ENCODE measurements at regions not wholly inside any gene's neighbourhood (a gene's known extent, or its start where the extent isn't known, plus 50 kb on each side); places are given as distances from the start of the nearest gene placed in this dataset.

DNA sequence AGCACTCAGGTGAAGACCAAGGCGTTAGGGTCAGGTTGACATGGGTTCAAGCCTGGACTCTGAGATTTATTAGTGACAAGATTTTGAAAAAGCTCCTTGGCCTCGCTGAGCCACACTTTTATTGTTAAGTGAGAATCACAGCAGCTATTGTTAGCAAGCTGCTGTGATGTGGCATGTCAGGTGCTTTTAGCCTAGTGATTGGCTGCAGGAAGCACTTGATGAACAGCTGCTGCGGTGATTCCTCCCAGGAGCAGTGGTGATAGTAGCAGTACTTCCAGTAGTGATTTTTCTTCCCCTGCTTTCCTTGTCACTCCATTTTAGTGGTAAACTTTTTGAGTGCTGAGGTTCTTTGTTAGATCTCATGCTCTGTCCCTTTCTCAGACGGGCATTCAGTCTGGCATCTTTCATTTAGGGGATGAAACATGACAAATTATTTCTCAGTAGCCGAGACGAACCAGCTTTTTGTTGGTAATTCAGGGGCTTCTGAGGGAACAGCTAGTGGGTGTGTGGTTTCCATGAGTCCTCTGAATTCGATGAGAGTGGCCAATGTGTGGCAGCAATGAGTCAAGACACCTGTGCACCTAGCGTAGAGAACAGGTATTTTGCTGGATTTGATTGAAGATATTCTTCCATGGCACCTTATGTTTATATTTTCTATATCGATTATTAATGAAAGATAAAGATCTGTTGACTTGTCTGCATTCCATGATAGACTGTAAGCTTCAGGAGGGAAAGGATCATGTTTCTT is 696.7 kb downstream of the DHX35 start:
- no peak for DNase-seq

DNA sequence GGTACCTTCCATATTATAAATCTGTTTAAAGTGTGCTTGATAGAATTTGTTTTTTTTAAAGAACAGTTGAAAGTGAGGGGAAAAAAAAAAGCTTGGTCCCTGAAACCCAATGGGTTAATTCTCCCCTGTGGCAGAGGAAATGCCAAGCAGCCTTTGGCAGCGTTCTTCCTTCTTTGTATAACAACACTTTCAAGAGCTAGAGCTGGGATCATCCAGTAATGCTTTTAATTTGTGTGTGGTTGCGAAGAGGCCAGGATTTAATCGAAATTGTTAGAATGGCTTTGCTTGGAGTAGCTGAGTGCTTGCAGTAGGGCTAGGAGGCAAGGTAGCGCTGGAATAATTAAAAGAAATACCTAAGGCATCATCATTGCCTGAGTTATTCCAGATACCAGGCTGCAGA is 692.0 kb downstream of the DHX35 start:
- no peak for DNase-seq

DNA sequence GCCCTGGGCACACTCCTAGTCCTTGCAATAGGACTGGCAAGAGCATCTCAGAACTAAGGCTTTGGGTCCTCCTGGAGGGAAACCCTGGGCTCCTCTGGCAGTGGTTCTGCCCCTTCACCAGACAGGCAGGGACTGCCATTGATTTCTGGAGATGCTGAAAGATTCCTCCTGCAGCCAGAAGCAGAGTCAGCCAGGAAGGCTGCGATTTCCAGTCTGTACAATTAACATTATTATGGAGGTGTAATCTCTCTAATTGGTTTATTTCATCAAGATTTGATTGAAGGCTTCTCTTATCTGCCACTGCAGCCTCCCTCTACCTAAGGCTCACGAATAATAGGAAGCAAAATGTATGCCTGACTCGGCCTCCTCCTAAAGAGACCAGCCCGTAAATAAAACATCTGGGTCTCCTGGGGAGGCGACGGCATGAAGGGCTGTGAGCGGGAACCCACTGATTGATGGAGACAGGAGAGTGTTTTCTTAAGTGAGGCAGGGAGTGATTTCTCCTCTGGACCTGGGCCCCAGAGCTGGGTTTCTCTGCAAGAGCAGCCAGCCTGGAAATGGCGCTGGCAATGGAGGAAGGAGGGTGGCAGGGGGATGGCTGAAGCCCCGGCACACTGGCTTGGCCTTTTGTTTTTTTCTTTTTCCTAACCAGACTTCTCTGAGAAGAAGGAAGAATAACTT is 689.6 kb downstream of the DHX35 start:
- no peak for DNase-seq

DNA sequence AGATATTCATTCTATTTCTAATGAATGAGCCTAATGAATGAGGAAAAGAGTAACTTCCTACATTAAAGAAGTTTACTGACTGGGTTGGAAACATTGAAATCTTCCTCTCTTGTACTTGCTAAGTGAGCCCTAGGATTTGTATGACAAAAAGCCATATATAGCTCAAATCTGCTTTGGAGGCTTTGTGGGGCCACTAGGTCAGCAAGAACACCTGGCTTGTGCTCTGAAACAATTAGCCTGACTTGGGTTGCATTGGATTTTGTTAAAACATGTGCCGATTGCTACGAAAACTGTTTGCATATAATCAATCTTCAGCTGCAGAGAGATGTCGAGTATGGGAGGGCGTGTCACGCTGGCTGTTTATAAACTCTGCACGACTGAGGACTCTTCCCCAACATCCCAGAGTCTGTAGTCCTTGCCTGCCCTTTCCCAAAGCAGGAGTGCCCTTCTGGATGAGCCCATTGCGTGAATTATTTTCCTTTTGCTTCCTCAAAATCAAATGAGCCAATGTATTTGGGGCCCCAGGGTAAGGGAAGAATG is 684.8 kb downstream of the DHX35 start:
- no peak for DNase-seq

DNA sequence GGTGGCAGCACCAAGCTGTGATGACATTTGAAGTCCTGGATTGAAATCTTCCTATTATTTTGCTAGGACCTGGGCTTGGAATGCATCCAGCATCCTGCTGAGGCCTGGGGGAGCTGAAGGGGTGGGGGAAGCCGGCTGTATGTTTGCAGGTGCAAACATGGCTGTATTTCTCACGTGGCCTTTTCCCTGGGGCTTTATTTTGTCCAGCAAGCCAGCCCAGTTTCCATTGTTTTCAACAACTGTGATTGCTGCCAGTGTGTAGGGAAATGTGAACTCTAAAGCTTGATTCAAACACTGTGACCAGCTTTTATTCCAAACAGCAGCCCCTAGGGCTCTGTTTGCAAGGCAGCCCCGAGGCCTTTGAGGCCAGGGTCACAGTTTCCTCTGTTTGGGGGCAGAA is 683.0 kb downstream of the DHX35 start:
- no peak for DNase-seq

DNA sequence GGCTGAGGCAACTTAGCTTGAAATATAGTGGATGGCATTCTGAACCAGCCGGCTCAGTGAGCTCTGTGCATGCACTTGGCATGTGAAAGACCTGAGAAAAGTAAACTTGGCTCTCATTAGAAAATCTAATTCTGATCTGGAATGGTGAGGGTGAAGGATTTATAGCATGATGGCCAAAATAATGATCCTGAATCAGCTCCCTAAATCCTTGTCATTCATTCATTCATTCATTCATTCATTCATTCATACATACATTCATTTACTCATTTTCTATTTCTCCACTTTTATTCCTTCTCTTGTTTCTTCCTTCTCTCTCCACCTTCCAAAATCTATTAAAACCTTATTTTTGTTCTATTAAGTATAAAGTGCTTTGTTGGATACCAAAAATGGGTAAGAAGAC is 681.1 kb downstream of the DHX35 start:
- DNase-seq, result no peak

DNA sequence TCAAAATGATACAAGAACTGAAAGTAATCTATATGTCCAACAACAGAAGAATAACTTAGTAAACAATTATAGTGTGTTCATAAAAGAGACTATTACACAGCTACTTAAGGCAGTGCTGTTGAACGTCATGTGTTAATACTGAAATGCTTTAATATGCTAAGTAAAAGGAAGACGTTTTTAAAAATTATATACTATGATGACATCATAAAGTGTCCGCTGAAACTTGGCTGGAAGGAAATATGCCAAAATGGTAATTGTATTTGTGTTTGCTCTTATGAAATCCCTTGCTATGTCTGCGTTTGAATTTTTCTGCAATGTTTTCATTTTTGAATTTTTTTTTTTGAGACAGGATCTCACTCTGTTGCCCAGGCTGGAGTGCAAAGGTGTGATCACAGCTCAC is 679.3 kb downstream of the DHX35 start:
- DNase-seq, result no peak

DNA sequence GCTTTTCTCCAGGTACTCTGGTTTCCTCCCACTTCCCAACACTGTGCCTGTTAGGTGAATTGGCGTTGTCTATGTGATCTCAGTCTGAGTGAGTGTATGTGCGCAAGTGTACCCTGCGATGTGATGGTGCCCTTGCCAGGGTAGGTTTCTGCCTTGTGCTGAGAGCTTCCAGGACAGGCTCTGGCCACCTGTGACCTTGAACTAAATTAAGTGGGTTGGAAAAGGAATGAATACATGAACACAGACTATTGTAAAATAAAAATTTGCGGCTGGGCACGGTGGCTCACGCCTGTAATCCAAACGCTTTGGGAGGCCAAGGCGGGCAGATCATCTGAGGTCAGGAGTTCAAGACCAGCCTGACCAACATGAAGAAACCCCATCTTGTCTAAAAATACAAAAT is 678.0 kb downstream of the DHX35 start:
- no peak for DNase-seq

DNA sequence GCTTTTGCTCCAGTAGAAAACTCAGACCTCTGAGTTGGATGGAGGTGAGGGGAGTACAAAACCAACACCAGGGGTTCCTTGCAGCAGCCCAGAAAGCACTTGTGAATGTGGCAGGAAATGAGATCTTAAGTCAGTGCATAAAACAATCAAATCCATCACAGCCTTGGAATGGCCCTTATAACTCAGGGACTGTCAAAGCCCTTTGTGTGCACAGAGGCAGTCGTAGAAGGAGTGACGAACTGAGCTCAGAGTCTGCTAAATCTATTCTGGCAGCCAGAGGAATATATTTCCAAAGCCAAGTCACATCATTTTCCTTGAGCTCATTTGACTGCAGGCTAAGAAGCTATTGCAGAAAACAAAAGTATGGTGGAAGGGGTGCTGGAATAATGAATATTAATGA is 676.6 kb downstream of the DHX35 start:
- no peak for DNase-seq

DNA sequence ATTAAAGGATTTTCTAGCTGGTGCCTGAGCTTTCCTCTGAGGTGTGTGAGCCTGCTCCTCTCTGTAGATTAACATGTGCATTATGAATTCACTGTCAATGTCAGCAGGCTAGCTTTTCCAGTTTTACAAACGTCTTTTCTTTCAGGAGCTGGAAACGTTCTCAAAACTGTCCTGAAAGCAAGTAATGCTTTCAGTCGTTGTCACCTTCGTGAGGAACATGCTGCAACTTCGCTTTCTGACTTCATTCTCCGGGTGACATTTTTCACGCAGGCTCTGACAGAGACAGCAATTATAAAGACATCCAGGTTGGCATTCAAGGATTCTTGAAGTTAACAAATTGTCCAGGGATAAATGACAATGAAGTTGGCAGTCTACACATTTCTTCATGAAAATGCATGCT is 671.5 kb downstream of the DHX35 start:
- DNase-seq, result no peak

DNA sequence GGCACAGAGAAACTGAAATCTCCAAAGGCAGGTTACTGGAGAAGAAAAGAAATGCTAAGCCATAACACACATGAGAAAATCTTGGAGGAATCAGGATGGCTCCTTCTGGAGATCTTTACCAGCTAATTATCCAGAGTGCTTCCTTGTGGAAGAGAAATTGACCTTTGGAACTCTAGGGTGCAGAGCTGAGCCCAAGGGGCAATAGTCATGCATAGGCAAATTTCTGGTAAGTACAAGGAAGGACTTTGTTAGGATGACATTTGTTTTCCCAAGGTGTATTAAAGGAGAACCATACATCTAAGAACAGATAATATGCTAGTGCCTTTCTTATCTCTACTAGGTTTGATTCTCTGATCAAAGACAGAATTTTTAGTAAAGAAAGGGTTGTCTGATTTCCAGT is 670.6 kb downstream of the DHX35 start:
- DNase-seq, result no peak

DNA sequence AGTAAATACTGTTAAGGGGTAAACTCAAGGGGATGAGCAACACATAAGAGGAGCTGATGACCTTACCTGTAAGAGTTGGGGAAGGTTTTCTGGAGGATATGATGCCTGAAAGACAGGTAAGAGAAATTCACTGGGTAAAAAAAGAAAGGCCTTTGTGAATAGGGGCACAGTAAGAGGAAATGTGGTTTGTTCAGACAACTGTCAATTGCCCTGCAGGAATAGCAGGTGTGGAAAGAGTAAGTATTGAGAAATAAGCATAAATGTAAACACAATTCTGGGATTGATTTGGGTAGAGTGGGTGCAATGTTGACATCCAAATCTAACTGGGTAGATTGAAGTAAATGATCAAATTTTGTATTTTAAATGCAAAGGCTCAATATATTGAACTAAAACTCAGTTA is 670.0 kb downstream of the DHX35 start:
- no peak for DNase-seq

DNA sequence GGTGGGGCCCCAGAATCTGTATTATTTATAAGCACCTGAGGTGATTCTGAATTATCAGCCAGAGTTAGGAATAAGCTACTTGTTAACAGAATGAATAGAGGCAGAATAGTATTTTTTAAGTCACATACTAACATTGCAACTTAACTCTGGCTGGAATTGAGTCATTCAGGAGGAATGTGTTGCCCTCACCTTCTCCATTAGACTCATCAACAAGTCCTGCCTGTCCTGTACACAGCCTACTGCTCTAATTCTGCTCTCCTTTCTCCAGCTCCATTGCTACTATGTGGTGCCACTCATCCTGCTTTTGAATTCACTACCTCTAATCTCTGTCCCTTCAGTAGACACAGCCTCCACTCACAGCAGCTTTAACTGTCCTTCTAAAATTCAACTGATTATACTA is 669.4 kb downstream of the DHX35 start:
- DNase-seq, result no peak

DNA sequence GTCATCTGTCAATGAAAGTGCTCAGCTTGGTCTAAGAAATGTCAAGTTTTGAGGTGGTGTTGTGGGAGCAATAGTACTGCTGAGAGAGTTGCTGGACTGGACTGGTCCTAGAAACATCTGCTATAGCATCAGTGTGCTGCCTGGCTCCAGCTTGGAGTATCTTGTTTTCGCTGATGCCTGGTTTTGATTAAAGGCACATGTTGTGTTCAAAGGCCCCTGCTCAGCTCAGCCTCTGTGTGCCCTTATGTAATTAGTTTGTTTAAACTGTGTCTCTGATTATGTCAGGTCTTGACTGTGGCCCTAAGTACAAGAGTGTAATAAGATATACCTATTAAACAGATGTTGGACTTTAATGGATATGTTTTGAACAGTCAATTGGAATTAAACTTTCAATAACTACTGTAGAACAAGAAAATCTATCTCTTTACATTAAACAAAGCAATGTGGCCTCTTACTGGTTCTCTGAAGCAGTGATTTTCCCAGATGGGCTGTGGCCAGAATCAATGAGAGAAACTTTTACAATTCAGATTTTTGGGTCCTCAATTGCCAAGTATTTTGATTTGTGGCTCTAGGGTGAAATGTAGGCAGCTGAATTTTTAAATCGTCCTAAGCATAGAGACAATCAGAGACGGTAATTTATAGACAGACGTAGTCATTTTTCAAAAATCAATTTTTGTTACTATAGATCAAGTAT is 668.2 kb downstream of the DHX35 start:
- no peak for DNase-seq

DNA sequence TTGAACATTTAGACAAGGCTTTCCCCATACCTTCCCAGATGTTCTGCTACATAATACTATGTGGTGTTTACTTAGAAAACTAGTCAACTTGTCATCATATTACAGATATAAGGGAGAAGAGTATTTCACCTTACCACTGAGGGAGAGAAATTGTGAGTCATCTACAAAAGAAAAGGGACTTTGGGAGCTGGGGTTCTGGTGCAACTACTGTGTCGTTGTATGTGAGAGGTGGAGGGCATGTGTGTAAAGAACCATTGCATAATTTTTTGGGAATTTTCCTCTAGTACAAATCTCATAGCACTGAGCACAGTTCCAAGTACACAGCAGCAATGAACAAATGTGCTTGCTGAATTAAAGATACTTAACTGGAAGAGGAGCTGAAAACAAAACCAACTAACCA is 665.6 kb downstream of the DHX35 start:
- DNase-seq, result no peak

DNA sequence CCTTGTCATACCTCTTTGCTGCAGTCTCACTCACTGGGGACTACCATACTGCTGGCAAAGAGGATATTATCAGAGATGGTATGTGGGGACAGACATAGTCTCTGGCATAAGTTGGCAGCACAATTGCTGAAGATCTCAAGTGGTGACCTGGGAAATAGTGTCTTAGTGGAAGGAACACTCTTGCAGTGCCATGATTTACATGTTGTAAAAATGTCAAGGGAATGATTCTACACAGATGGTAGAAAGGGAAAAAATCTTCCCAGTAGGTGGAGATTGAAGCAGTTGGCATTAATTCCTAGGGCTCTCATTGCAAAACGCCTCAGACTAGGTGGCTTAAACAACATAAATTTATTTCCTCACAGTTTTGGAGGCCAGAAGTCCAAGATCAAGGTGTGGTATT is 662.2 kb downstream of the DHX35 start:
- DNase-seq, result no peak

DNA sequence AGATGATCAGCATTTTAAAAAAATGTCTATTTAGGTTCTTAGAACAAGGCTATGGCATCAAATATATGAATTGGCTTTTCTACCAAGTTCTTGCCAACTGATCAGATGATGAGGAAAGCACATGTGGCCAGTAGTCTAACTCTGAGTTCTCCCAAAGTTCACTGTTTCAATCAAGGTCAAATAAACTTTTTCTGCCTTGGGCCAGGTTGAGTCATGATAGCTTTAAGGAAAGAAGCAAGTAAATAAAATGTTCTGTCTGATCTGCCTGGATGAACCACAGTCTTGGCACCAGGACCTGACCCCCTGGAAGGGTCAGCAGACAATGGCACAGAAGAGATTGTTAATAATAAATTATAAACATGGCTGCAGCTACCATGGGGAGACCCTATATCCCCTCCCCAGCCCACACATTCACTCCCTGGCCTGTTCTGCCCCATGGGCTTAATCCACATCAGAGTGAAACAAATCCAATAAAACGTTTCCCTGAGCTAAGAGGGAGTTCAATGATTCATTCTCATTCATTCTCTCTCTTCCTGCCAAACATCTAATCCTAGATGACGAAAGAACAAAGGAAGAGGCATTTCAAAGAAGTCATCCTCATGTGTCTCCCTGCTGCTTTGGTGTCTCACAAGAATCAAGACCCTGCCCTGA is 661.6 kb downstream of the DHX35 start:
- no peak for DNase-seq

DNA sequence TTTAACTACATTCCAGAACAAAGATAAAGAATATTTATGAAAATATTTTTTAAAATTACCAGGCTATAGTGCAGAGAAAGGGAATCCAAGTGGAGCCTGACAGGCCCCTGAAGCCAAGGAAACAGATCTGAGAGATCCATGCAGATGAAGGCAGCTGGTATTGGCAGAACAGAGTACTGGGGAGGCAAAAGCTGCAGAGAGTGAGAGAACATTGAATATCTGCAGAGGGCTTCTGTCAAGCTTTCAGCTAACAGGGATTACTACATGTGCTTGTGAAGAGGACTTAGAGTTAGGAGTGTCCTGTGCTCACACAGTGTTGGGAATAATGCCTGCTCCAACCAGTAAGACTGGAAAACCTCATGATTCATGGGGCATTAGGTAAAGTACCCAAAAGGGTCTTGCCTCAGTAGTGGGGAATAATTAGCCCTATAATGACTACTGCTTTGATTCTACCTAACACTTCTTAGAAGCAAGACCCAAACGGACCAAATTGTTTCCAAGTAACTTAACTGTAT is 657.2 kb downstream of the DHX35 start:
- no peak for DNase-seq

DNA sequence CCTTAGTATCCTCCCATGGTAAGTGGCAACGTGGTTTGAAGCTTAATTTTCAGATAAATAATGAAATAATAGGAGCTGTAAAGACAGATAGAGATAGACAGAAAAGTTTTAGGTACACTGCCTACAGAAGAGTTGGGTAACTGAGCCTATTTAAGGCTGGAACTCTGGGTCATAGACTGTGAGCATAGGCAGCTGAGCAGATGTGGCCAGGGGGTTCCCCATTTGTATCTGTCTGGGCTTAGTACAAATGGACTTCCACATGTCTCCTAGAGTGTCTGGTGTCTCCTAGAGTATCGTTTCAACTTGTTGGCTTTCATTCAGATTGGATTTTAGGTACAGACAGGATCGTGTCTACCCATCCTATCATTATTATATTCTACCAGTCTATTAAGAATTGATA is 649.8 kb downstream of the DHX35 start:
- DNase-seq, result no peak

DNA sequence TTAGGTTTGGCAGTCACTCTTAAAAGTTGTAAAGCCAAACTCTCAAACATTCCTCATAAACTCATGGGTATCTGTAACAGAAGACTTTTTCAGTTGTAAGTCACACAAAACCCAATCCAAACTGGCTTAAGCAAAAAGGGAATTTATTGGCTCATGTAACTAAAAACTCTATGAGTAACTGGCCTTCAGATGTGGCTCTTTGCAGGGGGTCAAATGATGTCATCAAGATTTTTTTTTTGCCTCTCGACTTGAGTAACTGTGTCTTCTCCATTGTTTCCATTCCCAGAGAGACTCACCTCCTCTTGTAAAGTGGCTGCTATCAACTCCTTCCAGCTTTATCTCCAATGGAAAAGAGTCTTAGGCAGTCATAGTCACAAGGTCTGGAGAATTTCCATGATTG is 645.0 kb downstream of the DHX35 start:
- no peak for DNase-seq

DNA sequence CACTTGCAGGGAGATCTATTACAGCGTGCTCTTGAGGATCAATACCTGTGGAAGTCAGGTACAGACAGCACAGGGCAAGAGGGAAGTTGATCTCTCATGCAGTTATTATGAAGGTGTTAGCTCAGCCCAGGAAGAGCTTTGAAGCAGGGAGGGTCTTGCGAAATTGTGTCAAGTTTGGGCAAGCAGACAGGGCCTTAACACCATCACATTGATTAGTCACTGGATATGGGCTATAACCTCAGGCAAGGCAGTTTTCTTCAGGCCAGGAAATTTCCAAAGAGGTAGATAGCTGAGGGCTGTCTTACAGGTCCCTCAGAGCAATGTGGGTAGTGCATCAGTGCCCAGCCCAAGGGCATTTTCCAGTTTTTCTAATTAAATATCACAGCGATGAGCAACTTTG is 643.8 kb downstream of the DHX35 start:
- DNase-seq, result no peak

DNA sequence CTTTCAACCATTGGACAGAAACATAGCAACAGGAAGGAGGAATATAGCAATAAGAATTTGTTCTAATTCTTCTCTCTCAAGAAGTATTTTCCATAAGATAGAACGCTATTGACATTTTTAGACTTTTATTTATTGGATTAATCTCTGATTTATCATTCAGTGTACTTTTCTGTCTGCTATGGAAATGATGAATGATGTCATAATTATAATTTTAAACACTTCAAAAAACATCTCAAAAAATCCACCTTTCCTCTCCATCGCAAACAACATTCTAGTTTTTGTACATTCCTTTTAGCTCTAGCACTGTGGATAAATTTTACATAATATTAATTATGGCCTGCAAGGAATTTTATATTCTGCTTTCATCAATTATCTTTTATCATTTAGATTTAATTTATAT is 643.2 kb downstream of the DHX35 start:
- DNase-seq, result no peak

DNA sequence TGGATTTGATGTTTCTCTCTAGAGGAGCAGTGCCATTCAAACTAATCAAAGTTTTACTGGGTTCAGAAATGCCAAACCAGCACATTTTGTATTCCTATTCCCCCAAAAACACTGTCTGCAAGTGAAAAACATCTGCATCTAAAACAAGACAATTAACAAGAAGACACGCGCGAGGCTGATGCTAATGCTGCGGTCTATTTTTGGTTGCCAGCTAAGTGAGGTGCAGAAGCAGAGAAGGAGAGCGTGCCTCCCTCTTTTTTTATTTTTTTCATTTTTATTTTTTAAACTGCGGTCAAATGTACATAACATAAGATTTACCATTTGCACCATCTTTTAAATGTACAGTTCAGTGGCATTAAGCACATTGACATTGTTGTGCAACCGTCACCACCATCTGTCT is 641.1 kb downstream of the DHX35 start:
- no peak for DNase-seq

Data from SW 1271 (cell line).